HL-60/S4 treated with phorbol 12-myristate 13-acetate at 8.2 ng/mL for 4 days and 3 days (cell line): ENCODE measurements at regions not wholly inside any gene's neighbourhood (a gene's known extent, or its start where the extent isn't known, plus 50 kb on each side); places are given as distances from the start of the nearest gene placed in this dataset.

Experiments used
- in situ Hi-C: fragments of 300-500 bp; cut with MboI; formaldehyde crosslinking; loops from 2 replicates; pipeline ENCODE4 v1.15.0; 2022; ENCODE audit warnings: low sequenced_read_pairs

DNA sequence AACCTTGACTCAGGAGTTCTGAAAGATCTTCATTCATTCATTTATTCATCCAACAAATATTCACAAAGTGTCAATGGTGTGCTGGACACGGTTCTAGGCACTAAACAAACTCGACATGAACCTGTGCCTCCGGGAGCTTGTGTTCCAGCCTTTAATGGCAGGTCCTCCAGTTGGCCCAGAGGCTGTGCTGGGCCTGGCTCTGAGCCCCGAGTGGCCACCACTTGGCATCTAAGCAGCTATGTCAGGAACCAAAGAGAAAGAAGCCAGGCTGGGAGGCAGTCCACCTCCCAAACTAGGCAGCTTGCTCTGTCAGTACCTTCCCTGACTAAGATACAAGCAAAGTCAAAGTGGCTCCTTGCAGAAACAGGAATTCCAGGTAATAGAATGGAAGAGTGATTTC lies 233.6 kb downstream of the BUD13 start:
- in situ Hi-C loops = loop anchor here (25.0 kb wide), 1 partner anchor 98 kb away; no protein-coding TSS in a partner anchor

DNA sequence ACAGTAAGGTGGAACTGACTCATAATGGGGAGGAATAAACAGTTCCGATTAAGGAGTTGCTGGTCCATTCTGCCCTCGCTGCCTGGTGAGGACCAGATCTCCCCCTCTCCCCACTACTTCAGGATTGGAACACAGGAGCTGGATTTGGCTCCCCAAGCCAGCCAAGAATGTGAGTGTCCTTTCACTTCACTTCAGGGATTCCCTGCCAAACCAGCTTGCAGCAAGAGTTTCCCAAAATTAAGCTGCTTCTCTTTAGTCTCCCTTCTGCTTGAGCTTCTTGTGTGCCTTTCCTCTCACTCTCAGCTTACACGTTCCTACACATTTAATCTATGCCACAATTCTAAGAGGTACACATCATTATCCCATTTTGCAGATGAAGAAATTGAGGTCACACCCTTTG lies 234.1 kb downstream of the BUD13 start:
- in situ Hi-C loops = loop anchor here (25.0 kb wide), 1 partner anchor 99 kb away; no protein-coding TSS in a partner anchor

GRCh38 chr11:116537709-116538108 lies 235.1 kb downstream of the BUD13 start:
- in situ Hi-C loops = loop anchor here (25.0 kb wide), 1 partner anchor 100 kb away; no protein-coding TSS in a partner anchor

GRCh38 chr11:116537121-116537520 lies 235.7 kb downstream of the BUD13 start:
- in situ Hi-C loops = loop anchor here (25.0 kb wide), 1 partner anchor 100 kb away; no protein-coding TSS in a partner anchor

GRCh38 chr11:116536416-116536815 lies 236.4 kb downstream of the BUD13 start:
- in situ Hi-C loops = loop anchor here (25.0 kb wide), 1 partner anchor 101 kb away; no protein-coding TSS in a partner anchor

GRCh38 chr11:116535994-116536393 lies 236.8 kb downstream of the BUD13 start:
- in situ Hi-C loops = loop anchor here (25.0 kb wide), 1 partner anchor 101 kb away; no protein-coding TSS in a partner anchor

DNA sequence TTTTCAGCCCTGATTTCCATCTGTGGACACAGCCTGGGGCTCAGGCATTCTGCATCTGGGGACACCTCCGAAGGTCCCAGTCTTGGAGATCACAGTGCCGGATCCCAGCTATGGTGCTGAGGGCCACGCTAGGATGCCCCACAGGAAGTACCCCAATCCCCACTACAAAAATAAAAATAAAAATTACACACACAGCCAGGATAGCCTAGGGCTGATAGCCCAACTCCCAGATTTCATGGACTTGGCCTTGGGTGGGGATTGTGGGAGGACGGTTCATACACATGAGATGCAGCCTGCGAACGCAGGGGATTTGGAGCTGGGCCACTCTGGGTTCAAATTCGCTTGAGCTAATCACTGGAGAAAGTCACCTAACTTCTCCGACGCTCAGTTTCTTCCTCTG lies 237.7 kb downstream of the BUD13 start:
- in situ Hi-C loops = loop anchor here (25.0 kb wide), 1 partner anchor 102 kb away; no protein-coding TSS in a partner anchor

DNA sequence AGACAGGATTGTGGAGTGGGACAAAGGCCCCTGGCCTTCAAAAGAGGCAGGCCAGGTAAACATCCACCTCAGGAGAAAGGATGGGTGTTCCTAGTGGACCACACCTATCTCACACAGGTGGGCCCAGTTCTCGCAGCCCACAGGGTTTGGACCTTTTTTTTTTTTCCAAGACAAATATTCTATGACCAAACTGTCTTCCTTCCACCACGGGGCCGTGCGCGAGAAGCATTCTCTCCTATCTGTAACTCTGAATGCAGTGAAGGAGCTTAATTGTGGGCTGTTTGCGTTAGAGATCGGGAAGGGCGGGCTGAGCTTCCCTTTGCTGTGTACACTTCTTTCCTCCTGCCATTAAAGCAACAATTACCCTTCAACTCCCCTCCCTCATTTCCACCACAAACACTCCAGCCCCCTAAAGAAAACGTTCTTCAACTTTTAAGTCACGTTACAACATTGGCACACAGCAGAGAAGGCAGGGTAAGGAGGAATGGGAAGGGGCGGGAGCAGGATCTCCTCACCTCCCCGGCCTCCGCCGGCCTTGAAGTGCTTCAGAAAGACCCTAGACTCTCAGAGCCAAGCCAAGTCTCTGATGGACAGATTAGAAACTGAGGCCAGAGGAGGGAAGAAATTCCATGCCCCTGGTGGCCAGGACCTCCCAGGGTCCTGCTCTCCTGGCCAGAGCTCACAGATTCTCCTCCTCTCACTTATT lies 238.4 kb downstream of the BUD13 start:
- in situ Hi-C loops = loop anchor here (25.0 kb wide), 1 partner anchor 103 kb away; no protein-coding TSS in a partner anchor

- in situ Hi-C loops = loop anchor here (25.0 kb wide), 1 partner anchor 104 kb away; no protein-coding TSS in a partner anchor
These were observed 239.5 kb downstream of the BUD13 start for GRCh38 chr11:116533186-116533825.

- in situ Hi-C loops = loop anchor here (25.0 kb wide), 1 partner anchor 105 kb away; no protein-coding TSS in a partner anchor
These were observed 240.7 kb downstream of the BUD13 start for GRCh38 chr11:116532066-116532465.

DNA sequence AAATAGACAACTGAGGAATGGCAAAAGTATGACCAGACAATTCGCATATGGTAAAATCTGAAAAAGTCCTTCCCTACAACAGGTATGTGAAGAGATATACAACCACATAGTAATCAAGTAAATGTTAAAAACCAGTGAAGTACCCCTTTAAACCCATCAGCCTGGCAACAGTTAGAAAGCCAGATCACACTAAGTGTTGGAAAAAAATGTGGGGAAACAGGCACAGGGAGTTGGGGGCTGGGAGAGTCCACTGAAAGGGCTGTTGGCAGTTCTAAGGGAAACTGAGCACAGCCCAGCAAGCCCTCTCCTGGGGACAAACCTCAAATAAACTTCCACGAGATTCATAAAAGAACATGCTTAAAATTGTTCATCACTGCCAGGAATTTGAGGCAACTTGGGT lies 242.1 kb downstream of the BUD13 start:
- in situ Hi-C loops = loop anchor here (25.0 kb wide), 1 partner anchor 107 kb away; no protein-coding TSS in a partner anchor

GRCh38 chr11:116529271-116529670 lies 243.5 kb downstream of the BUD13 start:
- in situ Hi-C loops = loop anchor here (25.0 kb wide), 1 partner anchor 108 kb away; no protein-coding TSS in a partner anchor

- in situ Hi-C loops = loop anchor here (25.0 kb wide), 1 partner anchor 110 kb away; no protein-coding TSS in a partner anchor
These were observed 245.4 kb downstream of the BUD13 start for GRCh38 chr11:116527180-116527991.

GRCh38 chr11:116525961-116526495 lies 246.8 kb downstream of the BUD13 start:
- in situ Hi-C loops = loop anchor here (25.0 kb wide), 1 partner anchor 111 kb away; no protein-coding TSS in a partner anchor

- in situ Hi-C loops = no loop called here
These were observed 253.3 kb downstream of the BUD13 start for GRCh38 chr11:116519499-116519898.

GRCh38 chr11:116518141-116518540 lies 254.6 kb downstream of the BUD13 start:
- in situ Hi-C loops = no loop called here

DNA sequence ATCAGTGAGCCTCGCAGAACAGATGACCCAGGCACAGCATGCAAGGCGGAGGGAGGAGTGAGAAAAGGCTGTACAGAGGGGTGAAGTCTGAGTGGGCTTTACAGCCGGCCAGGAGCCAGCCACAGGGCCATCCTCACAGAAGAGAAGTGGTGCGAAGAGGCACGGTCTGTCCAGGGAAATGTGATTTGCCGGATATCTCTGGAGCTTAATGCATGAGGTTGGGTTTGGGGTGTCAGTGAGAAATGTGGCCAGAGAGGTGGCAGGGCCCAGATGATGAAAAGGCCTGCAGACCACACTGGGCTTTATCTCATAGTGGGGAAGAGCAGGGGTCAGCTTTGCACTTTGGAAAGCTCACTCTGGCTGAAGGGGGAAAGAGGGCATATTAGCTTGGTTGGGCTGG lies 255.2 kb downstream of the BUD13 start:
- in situ Hi-C loops = no loop called here

DNA sequence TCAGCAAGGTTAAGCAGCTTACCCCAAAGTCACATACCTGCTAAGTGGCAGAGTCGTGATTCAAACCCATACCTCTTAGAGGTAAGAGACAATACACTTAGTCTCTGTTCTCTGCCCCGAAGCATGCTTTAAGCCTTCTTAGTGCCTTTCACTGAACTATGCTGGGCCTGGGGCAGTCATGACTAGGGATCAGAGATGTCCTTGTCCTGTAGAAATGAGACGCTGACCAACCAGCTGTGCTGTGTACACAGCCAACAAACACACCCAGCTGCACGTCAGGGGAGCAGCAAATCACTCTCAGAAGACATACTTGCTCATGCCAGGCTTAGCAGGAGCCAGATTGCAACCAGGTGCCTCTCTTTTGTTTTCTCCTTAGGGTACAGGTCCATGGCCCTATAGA lies 255.7 kb downstream of the BUD13 start:
- in situ Hi-C loops = no loop called here

- in situ Hi-C loops = no loop called here
These were observed 257.1 kb downstream of the BUD13 start for GRCh38 chr11:116515664-116516184.

DNA sequence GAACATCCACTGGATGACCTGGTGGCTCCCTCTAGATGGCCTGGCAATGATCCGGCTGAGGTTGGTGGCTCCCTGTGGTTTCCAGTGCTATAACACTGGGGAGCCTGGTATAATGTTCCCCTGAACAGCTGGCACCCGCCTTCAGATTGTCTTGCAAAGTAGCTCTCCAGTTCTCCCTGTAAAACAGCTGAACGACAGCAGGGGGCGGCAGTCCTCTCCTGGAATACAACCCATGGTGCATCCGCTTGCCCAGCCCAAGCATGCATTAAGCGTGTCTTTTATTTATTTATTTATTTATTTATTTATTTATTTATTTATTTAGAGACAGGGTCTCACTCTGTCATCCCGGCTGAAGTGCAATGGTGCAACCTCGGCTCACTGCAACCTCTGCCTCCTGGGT lies 258.9 kb downstream of the BUD13 start:
- in situ Hi-C loops = no loop called here
